T-helper 2 cell treated with Interferon-gamma antibody and Interleukin-4, amounts not matched to agents 5 μg/mL and 100 μg/mL, for 36 hours (primary cell): ENCODE measurements at regions not wholly inside any gene's neighbourhood (a gene's known extent, or its start where the extent isn't known, plus 50 kb on each side); places are given as distances from the start of the nearest gene placed in this dataset.

ENCODE experiments used
- DNase-seq: peaks from one replicate; pipeline ENCODE4 v3.0.0; 2021; ENCODE audit warnings: low spot score
- H3K27ac Mint-ChIP-seq: one replicate; pipeline ENCODE4 v1.8.0; 2021; ENCODE audit warnings: mild to moderate bottlenecking, mixed read lengths
- H3K27me3 Mint-ChIP-seq: one replicate; pipeline ENCODE4 v1.8.0; 2021; ENCODE audit warnings: low read depth, mixed read lengths
- H3K36me3 Mint-ChIP-seq: one replicate; pipeline ENCODE4 v1.8.0; 2021; ENCODE audit warnings: low read depth, mixed read lengths
- H3K4me1 Mint-ChIP-seq: one replicate; pipeline ENCODE4 v1.8.0; 2021; ENCODE audit warnings: low read depth, mixed read lengths
- H3K4me3 Mint-ChIP-seq: one replicate; pipeline ENCODE4 v1.8.0; 2022; ENCODE audit warnings: mild to moderate bottlenecking, moderate library complexity, mixed read lengths
- H3K9me3 Mint-ChIP-seq: one replicate; pipeline ENCODE4 v1.8.0; 2021; ENCODE audit warnings: mixed read lengths

DNA sequence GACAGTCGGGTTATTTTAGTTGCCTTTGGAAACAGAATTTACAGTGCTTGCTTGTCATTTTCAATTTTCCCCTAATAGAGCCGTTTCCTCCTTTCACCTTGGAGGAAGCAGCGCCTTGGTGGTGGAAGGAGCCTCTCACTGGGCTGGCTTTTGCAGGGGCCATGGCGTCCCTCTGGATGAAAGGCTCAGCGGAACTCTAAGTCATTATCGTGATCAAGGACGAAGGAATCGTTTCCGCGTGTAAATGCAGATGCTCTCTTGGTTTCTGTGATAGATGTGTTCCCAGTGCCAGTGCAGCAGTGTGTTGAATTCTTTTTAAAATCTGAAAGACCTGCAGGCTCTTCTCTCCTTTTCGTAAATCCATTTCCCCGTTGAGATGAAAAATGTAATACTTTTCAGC lies 126.2 kb upstream of the LMO4 start:
- no peaks in the 10 kb centered on the region for H3K9me3 Mint-ChIP-seq

DNA sequence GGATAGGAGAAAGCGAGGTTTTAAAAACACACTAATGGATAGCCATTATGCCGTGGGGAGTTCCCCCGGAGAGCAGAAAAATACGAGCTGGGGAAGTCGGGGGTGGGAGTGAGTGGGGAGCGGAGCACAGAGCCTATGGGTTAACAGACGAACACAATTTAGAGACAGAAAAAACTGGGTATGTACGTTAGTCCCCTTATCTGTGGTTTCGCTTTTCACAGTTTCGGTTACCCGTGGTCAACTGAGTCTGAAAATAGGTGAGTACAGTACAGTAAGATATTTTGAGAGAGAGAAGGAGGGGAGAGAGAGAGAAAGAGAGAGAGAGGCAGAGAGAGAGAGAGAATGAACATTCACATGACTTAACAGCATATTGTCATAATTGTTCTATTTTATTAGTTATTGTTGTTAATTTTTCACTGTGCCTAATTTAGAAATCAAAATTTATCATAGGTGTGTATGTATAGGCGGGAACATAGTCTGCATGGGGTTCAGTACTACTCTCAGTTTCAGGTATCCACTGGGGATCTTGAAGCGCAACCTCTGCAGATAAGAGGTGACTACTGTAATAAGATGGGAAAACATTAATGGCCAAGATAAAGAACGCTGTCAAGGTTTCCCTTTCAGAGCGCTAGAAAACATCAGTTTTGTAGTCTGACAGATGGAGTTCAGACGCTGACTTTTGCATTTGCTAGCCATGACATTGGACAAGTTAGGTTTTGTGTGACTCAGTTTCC lies 125.6 kb upstream of the LMO4 start:
- no peaks in the 10 kb centered on the region for H3K36me3 Mint-ChIP-seq
- H3K4me1 Mint-ChIP-seq: peaks cover 12% of the 10 kb centered on the region
- H3K27me3 Mint-ChIP-seq: peaks cover 29% of the 10 kb centered on the region
- peak; percentile 21 for DNase-seq
- H3K4me3 Mint-ChIP-seq: peak overlapping the region; percentile 57
- H3K9me3 Mint-ChIP-seq: no peaks in the 10 kb centered on the region
- H3K27ac Mint-ChIP-seq: no peak overlapping the region

More for the DNA sequence above, 126.2 kb upstream of the LMO4 start:
- peak overlapping the region; percentile 57 for H3K4me3 Mint-ChIP-seq
- H3K4me1 Mint-ChIP-seq: peaks cover 12% of the 10 kb centered on the region
- no peak overlapping the region for H3K27ac Mint-ChIP-seq
- peaks cover 29% of the 10 kb centered on the region for H3K27me3 Mint-ChIP-seq
- DNase-seq: no peak
- no peaks in the 10 kb centered on the region for H3K36me3 Mint-ChIP-seq

DNA sequence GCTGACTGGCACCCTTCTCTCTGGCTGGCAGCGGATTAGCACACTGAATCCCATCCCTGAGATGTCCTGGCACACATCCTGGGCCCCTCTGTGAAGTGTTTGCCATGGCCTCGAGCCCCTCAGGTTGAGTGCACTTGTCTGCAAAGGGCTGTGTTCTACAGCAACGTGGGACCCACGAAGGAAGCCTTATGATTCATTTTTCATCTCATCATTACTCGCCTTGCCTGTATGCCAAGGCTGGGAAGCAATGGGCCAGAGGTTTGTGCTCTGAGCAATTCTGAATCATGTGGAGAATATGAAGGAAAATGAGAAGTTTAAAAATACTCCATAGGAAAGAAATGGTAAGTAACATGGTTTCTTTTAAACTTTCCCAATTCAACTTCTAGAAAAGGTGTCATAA lies 124.8 kb upstream of the LMO4 start:
- Mint-ChIP-seq H3K36me3 (no peaks in the 10 kb centered on the region), H3K27me3 (peaks cover 29% of the 10 kb centered on the region), H3K9me3 (no peaks in the 10 kb centered on the region), H3K27ac (no peak overlapping the region), H3K4me3 (no peak overlapping the region), H3K4me1 (peaks cover 12% of the 10 kb centered on the region)
- no peak for DNase-seq

- Mint-ChIP-seq H3K27ac (no peak overlapping the region), H3K9me3 (no peaks in the 10 kb centered on the region), H3K4me3 (no peak overlapping the region), H3K4me1 (peaks cover 12% of the 10 kb centered on the region), H3K27me3 (peaks cover 29% of the 10 kb centered on the region), H3K36me3 (no peaks in the 10 kb centered on the region)
- no peak for DNase-seq
Measured at GRCh38 chr1:87204441-87204840, 124.2 kb upstream of the LMO4 start.

GRCh38 chr1:87204921-87205320 lies 123.8 kb upstream of the LMO4 start:
- peaks cover 12% of the 10 kb centered on the region for H3K4me1 Mint-ChIP-seq
- H3K36me3 Mint-ChIP-seq: no peaks in the 10 kb centered on the region
- DNase-seq: no peak
- H3K27ac Mint-ChIP-seq: no peak overlapping the region
- H3K4me3 Mint-ChIP-seq: no peak overlapping the region
- no peaks in the 10 kb centered on the region for H3K9me3 Mint-ChIP-seq
- peaks cover 29% of the 10 kb centered on the region for H3K27me3 Mint-ChIP-seq

- Mint-ChIP-seq H3K4me3 (no peak overlapping the region), H3K36me3 (no peaks in the 10 kb centered on the region), H3K27ac (no peak overlapping the region), H3K9me3 (no peaks in the 10 kb centered on the region), H3K27me3 (peaks cover 25% of the 10 kb centered on the region), H3K4me1 (peaks cover 12% of the 10 kb centered on the region)
- DNase-seq: no peak
Measured at GRCh38 chr1:87206044-87206831, 122.4 kb upstream of the LMO4 start.

GRCh38 chr1:87208080-87208479 lies 120.6 kb upstream of the LMO4 start:
- no peaks in the 10 kb centered on the region for H3K36me3 Mint-ChIP-seq
- DNase-seq: no peak
- peaks cover 2% of the 10 kb centered on the region for H3K4me1 Mint-ChIP-seq
- H3K9me3 Mint-ChIP-seq: no peaks in the 10 kb centered on the region
- peaks cover 19% of the 10 kb centered on the region for H3K27me3 Mint-ChIP-seq
- H3K4me3 Mint-ChIP-seq: no peak overlapping the region
- H3K27ac Mint-ChIP-seq: no peak overlapping the region

GRCh38 chr1:87208931-87209330 lies 119.7 kb upstream of the LMO4 start:
- Mint-ChIP-seq H3K4me1 (no peaks in the 10 kb centered on the region), H3K4me3 (no peak overlapping the region), H3K36me3 (no peaks in the 10 kb centered on the region), H3K27me3 (peaks cover 11% of the 10 kb centered on the region), H3K27ac (no peak overlapping the region), H3K9me3 (no peaks in the 10 kb centered on the region)
- no peak for DNase-seq

DNA sequence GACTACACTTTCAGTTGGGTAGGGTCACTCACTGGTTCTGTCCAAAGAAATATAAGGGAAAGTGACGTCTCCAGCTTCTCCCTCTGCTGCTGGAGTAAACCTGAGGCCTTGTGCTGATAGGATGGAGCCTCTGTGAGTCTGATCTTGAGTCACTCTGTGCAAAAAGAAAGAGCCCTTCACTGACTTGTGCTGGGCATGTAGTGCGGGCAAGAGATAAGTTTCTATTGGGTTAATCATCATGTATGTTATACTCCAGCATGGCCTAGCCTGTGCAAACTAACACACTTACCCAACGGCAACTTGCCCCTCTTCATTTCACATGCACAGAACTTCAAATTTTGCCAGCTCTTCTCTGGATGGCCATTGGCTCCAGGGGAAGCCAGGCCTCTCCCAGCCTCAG lies 118.5 kb upstream of the LMO4 start:
- H3K4me1 Mint-ChIP-seq: no peaks in the 10 kb centered on the region
- no peaks in the 10 kb centered on the region for H3K27me3 Mint-ChIP-seq
- no peak overlapping the region for H3K4me3 Mint-ChIP-seq
- no peak for DNase-seq
- H3K9me3 Mint-ChIP-seq: peaks cover 5% of the 10 kb centered on the region
- H3K27ac Mint-ChIP-seq: no peak overlapping the region
- H3K36me3 Mint-ChIP-seq: no peaks in the 10 kb centered on the region

- H3K4me3 Mint-ChIP-seq: no peak overlapping the region
- H3K27ac Mint-ChIP-seq: no peak overlapping the region
- H3K4me1 Mint-ChIP-seq: no peaks in the 10 kb centered on the region
- H3K36me3 Mint-ChIP-seq: no peaks in the 10 kb centered on the region
- DNase-seq: no peak
- H3K9me3 Mint-ChIP-seq: peaks cover 15% of the 10 kb centered on the region
- H3K27me3 Mint-ChIP-seq: no peaks in the 10 kb centered on the region
Measured at GRCh38 chr1:87212431-87213134, 116.1 kb upstream of the LMO4 start.

GRCh38 chr1:87213135-87213515 lies 115.6 kb upstream of the LMO4 start:
- no peaks in the 10 kb centered on the region for H3K36me3 Mint-ChIP-seq
- H3K4me1 Mint-ChIP-seq: no peaks in the 10 kb centered on the region
- DNase-seq: no peak
- peaks cover 15% of the 10 kb centered on the region for H3K9me3 Mint-ChIP-seq
- H3K27me3 Mint-ChIP-seq: no peaks in the 10 kb centered on the region
- H3K4me3 Mint-ChIP-seq: no peak overlapping the region
- no peak overlapping the region for H3K27ac Mint-ChIP-seq

GRCh38 chr1:87215592-87215991 lies 113.1 kb upstream of the LMO4 start:
- Mint-ChIP-seq H3K4me1 (no peaks in the 10 kb centered on the region), H3K4me3 (no peak overlapping the region), H3K36me3 (no peaks in the 10 kb centered on the region), H3K27me3 (no peaks in the 10 kb centered on the region), H3K27ac (no peak overlapping the region), H3K9me3 (peaks cover 15% of the 10 kb centered on the region)
- no peak for DNase-seq

DNA sequence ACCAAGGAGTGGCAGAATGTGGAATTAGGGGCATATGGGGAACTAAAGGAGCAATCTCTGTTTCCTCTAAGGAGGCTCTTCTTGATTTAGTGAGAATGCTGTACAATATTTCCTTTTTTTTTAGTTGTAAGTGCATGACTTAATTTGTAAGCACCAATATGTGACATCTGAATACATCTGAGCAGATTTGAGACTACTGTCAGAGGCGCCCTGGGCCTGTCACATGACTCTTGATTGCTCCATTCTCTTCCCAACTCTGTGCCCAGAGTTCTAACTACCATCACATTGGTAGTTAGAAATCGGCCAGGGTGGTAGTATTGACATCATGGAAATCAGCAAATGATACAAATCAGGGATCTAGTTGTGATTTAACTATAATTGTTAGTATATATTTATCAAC lies 110.1 kb upstream of the LMO4 start:
- no peak for DNase-seq
- Mint-ChIP-seq H3K4me1 (no peaks in the 10 kb centered on the region), H3K27me3 (no peaks in the 10 kb centered on the region), H3K36me3 (no peaks in the 10 kb centered on the region), H3K4me3 (no peak overlapping the region), H3K27ac (no peak overlapping the region), H3K9me3 (peaks cover 15% of the 10 kb centered on the region)

- no peaks in the 10 kb centered on the region for H3K27me3 Mint-ChIP-seq
- H3K9me3 Mint-ChIP-seq: peaks cover 15% of the 10 kb centered on the region
- H3K4me3 Mint-ChIP-seq: no peak overlapping the region
- no peak overlapping the region for H3K27ac Mint-ChIP-seq
- H3K4me1 Mint-ChIP-seq: no peaks in the 10 kb centered on the region
- DNase-seq: no peak
- H3K36me3 Mint-ChIP-seq: no peaks in the 10 kb centered on the region
Measured at GRCh38 chr1:87219141-87219540, 109.5 kb upstream of the LMO4 start.
